ENCODE measurements at regions not wholly inside any gene's neighbourhood (a gene's known extent, or its start where the extent isn't known, plus 50 kb on each side); places are given as distances from the start of the nearest gene placed in this dataset.

DNA sequence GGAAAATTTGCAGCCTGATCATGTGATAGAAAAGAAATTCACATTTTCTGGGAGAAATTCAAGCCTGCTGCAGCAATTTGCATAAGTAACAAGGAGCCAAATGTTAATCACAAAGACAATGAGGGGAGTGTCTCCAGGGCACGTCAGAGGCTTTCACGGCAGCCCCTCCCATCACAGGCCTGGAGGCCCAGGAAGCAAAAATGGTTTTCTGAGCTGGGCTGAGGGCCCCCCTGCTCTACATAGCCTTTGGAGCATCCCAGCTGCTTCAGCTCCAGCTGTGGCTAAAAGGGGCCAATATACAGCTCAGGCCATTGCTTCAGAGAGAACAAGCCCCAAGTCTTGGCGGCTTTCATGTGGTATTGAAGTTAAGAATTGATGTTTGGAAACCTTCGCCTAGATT, 445.3 kb upstream of the ZEB2 start:
- DNase-seq (ENCODE audit: low read depth, low spot score): no peak

GRCh38 chr2:144963031-144963430, 443.1 kb upstream of the ZEB2 start:
- DNase-seq (ENCODE audit: low read depth, low spot score): no peak

GRCh38 chr2:144959416-144959815, 439.5 kb upstream of the ZEB2 start:
- DNase-seq (ENCODE audit: low read depth, low spot score): no peak

- no peak for DNase-seq (ENCODE audit: low read depth, low spot score)
These were observed 431.1 kb upstream of the ZEB2 start for GRCh38 chr2:144950899-144951560.

GRCh38 chr2:144948205-144948855, 428.4 kb upstream of the ZEB2 start:
- DNase-seq (ENCODE audit: low read depth, low spot score): no peak

DNA sequence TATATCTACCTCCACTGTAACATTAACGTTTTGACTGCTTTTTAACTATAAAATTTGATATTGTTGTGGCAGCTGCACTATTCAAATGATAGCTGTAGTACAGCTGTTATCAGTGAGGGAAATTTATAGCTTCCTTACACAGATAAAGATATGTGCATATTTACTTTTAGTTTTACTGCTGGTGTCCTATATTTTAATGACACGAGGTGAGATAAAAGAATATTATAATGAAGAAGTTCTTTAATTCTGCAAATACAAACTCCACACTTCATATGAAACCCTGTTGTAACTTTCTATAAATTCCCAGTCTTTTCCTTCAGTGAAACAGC, 427.8 kb upstream of the ZEB2 start:
- no peak for DNase-seq (ENCODE audit: low read depth, low spot score)

GRCh38 chr2:144946263-144946662, 426.3 kb upstream of the ZEB2 start:
- no peak for DNase-seq (ENCODE audit: low read depth, low spot score)

DNA sequence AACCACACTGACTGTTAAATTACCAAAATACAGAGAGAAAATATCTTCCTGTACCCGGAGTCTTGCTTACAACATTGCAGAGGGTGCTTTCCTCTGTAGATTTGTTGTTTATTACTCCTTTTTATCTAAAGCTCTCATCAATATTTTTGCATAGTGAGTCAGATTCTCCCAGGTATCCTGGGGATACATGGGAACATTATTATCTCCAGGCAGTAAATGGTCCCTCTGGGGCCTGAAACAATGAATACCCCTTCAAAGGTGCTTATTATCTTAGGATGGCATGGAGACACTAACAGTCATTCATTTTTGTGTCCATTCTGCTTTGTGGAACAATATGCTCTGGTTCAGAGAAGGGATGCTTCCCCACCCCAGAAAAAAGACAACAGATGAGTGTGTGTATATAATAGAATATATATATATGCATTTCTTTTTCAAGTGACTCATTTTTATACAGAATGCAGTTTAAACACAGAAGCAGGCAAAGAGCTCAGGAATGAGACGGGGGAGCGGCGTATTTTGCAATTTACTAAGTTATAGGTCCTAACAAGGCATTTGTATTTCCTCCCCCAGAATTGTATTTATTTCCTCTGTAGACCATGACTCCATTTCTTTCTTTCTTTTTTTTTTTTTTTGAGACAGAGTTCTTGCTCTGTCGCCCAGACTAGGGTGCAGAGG, 424.8 kb upstream of the ZEB2 start:
- DNase-seq (ENCODE audit: low read depth, low spot score): no peak

- DNase-seq (ENCODE audit: low read depth, low spot score): no peak
These were observed 424.1 kb upstream of the ZEB2 start for GRCh38 chr2:144943986-144944385.

DNA sequence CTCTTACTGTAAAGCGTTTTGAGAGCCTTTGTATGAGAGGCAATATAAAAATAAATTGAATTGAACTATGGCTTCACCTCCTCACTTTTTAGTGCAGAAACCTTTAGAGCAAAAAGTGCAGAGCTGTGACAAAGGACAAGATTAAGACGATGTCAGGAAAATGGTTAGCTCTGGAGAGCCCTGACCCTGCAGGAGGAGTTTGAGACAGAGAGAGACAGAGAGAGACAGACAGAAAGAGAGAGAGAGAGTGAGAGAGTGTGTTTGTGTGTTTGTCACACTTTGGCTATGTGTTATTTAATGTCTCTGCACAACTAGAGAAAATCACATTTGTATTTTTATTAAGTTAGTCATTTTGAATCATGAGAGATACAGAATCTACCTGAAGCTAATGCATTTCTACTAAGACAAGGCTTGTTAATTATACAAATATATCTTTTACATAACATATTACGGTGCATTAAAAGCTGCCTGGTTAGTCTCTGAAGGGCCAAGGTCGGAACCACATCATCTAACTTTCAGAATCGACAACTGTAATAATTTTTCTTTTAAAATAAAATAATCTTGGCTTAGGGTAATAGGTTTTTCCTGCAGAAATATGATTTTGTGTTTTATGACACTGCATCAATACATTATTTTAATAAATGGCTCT, 423.5 kb upstream of the ZEB2 start:
- no peak for DNase-seq (ENCODE audit: low read depth, low spot score)

- no peak for DNase-seq (ENCODE audit: low read depth, low spot score)
These were observed 422.8 kb upstream of the ZEB2 start for GRCh38 chr2:144942516-144943256.

DNA sequence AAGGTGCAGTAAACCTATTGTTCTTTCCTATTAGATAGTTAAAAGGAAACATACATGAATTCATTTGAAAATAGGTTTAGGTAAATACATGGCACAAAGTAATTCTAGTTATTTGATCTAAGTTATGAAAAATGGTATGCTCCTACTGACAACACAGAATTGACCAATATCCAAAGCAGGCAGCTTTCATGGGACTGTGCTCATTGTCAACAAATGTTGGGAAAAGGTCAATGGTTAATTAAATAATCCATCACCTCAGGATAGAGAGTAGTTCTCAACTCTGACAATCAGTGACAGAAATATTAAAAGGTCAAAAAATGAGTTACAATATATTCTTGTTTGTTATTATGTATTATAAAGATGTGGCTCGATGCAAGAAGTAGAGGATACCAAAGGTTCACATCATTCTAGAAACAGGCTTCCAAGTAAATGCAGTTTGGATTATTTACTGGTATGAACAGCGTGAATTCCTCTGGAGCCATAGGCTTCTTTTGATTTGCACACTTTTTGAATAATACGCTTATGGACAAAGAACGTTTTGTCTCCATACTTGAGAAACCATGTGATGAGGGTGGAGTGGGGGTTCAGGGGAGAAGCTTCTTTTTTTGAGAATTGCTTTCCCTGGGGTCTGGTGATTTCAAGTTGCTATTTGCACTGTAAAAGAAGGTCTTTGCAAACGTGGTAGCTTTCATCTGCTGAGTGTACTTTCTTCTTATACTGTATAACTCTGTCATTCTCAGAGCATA, 422.0 kb upstream of the ZEB2 start:
- DNase-seq (ENCODE audit: low read depth, low spot score): no peak

GRCh38 chr2:144939590-144939989, 419.7 kb upstream of the ZEB2 start:
- no peak for DNase-seq (ENCODE audit: low read depth, low spot score)

GRCh38 chr2:144937910-144938709, 418.2 kb upstream of the ZEB2 start:
- no peak for DNase-seq (ENCODE audit: low read depth, low spot score)

- no peak for DNase-seq (ENCODE audit: low read depth, low spot score)
These were observed 417.1 kb upstream of the ZEB2 start for GRCh38 chr2:144937066-144937465.

DNA sequence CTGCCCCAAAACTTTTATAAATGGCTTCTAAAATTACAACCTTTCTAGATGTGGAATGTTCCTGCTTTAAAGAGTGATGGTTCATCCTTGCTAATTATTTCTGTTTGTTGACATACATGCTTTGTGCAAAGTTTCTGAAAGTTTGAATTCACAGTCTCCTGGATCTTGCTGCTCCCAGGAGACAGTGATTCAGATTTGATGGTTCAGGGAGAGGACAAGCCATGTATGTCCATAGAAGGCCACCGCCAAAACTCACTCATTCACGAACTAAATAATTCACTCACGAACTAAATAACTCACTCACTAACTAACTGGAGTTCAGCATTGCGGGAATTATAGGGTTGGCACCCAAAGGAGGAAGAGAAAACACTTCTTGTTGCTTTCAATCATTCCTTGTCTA, 416.5 kb upstream of the ZEB2 start:
- DNase-seq (ENCODE audit: low read depth, low spot score): no peak

GRCh38 chr2:144935736-144936135, 415.8 kb upstream of the ZEB2 start:
- DNase-seq (ENCODE audit: low read depth, low spot score): no peak

DNA sequence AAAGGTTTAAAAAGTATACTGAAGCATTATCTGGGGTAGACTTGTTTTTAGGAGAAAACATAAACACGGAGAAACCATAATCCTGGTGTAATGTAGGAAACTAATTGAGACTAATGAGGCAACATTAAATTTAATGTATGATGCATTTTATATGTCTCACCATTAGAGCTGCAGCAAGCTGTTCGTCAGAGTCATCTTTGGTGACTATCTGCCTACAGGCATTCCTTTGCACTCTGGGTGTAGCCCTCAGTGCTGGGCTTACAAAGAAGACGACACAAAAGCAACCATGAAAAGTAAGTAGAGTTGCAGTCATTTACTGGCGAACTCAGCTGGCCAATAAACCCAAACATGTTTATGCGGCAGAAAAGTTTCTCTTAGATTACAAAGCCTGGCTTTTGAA, 415.3 kb upstream of the ZEB2 start:
- no peak for DNase-seq (ENCODE audit: low read depth, low spot score)

- DNase-seq (ENCODE audit: low read depth, low spot score): no peak
These were observed 412.0 kb upstream of the ZEB2 start for GRCh38 chr2:144931960-144932359.

DNA sequence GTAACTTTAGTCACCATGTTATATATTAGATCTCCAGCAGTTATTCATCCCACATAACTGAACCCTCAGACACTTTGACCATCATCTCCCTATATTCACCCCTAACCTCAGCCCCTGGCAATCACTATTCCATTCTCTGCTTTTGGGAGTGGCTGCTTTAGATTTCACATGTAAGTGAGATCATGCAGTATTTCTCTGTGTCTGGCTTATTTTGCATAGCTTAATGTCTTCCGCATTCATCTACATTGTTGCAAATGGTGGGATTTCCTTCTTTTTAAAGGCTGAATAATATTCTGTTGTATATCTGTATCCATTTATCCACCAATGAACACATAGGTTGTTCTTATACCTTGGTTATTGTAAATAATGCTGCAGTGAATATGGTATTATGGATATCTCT, 411.6 kb upstream of the ZEB2 start:
- DNase-seq (ENCODE audit: low read depth, low spot score): no peak

DNA sequence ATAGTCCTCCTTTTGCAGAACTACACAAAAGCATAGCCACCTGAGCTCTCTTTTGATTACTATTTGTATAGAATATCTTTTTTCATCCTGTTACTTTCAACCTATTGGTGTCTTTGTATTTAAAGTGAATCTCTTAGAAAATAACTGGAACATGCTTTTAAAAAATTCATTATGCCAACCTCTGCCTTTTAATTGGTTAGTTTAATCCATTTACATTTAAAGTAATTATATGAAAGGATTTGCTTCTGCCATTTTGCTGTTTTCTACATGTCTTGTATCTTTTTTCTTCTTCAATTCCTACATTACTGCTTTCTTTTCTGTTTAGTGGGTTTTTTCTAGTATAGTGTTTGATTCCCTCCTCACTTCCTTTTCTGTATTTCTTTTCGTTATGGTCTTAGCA, 407.5 kb upstream of the ZEB2 start:
- DNase-seq (ENCODE audit: low read depth, low spot score): no peak
